Testis (tissue), 2 donors: ENCODE measurements at regions not wholly inside any gene's neighbourhood (a gene's known extent, or its start where the extent isn't known, plus 50 kb on each side); places are given as distances from the start of the nearest gene placed in this dataset.
"Not testable (repeated sequence)": the region's sequence is repeated elsewhere in the genome, so short reads cannot be mapped to it uniquely, and the experiment has no call there.

ENCODE experiments used
- DNase-seq: peaks from one replicate; pipeline ENCODE4 v3.0.0-alpha.2; 2019
- H3K27ac ChIP-seq, 2 donors: fragments of 200-600 bp; sonication (generic); one replicate each; pipeline ENCODE4 v1.5.1; 2019
- H3K27me3 ChIP-seq: fragments of 200-600 bp; sonication (generic); one replicate; pipeline ENCODE4 v1.5.1; 2019
- H3K36me3 ChIP-seq: fragments of 200-600 bp; sonication (generic); one replicate; pipeline ENCODE4 v1.5.1; 2017; ENCODE audit warnings: low read depth; ENCODE audit errors: missing control alignments
- H3K4me1 ChIP-seq: fragments of 200-600 bp; sonication (generic); one replicate; pipeline ENCODE4 v1.5.1; 2019
- H3K4me3 ChIP-seq, 2 donors: fragments of 200-600 bp; sonication (generic); one replicate each; pipeline ENCODE4 v1.5.1; 2017 to 2019
- H3K9me3 ChIP-seq: fragments of 200-600 bp; sonication (generic); one replicate; pipeline ENCODE4 v1.5.1; 2017
- WGBS, 2 donors: methylation state at CpG; one replicate each; pipeline ENCODE4 v1.1.5; 2018; 5-methylcytosine and 5-hydroxymethylcytosine counted together
- intact Hi-C: fragments of 100-400 bp; cut with DNase I; formaldehyde crosslinking; loops from one replicate; pipeline ENCODE4 v1.15.1; 2023; ENCODE audit warnings: low total_unique reads
- TF ChIP-seq, protein P1 (sequence below), 3 experiments: fragments of 450-650 bp in 2 of 3; fragments of 200-600 bp in 1 of 3; sonication (generic) in 1 of 3; IDR thresholded peaks; one replicate each; pipeline ENCODE4 v1.5.1; 2016 to 2019; ENCODE audit warnings: antibody characterized with exemption in 3 of 3, mild to moderate bottlenecking in 2 of 3, moderate library complexity in 1 of 3

- H3K36me3 ChIP-seq, H3K9me3 ChIP-seq, H3K4me1 ChIP-seq, H3K4me3 ChIP-seq, H3K27ac ChIP-seq, H3K27me3 ChIP-seq, intact Hi-C loops: not testable (repeated sequence)
- WGBS, 2 donors = 74 to 80% methylated on average over 8 to 9 of the region's 9 CpGs
- DNase-seq = peak; percentile 85
- TF ChIP-seq, protein P1, sequence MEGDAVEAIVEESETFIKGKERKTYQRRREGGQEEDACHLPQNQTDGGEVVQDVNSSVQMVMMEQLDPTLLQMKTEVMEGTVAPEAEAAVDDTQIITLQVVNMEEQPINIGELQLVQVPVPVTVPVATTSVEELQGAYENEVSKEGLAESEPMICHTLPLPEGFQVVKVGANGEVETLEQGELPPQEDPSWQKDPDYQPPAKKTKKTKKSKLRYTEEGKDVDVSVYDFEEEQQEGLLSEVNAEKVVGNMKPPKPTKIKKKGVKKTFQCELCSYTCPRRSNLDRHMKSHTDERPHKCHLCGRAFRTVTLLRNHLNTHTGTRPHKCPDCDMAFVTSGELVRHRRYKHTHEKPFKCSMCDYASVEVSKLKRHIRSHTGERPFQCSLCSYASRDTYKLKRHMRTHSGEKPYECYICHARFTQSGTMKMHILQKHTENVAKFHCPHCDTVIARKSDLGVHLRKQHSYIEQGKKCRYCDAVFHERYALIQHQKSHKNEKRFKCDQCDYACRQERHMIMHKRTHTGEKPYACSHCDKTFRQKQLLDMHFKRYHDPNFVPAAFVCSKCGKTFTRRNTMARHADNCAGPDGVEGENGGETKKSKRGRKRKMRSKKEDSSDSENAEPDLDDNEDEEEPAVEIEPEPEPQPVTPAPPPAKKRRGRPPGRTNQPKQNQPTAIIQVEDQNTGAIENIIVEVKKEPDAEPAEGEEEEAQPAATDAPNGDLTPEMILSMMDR (IDR thresholded peaks at IDR 0.05) = peak; percentile 62 to 76 (median 63)
Measured at GRCh38 chr3:75429561-75430220, 234.4 kb upstream of the FRG2C start.

DNA sequence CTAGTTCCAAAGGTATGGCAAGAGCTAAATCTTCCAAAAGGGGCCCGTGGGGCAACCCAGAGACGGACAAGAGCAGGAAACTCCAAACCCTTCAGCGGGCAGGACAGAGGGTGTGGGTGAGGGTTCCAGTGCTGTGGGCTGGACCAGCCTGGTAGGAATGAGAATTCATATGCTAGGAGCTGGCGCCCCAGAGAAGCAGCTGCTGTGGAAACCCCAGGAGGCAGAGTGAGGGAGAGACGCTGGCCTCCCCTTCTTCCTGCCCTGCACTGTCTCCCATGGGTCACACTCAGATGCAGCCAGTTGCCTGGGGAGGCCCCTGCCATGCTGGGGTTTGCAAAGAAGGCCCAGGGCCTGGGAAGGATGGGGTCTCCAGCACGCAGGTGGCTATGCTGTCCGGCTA is 233.7 kb upstream of the FRG2C start:
- H3K36me3 ChIP-seq, intact Hi-C loops, H3K27ac ChIP-seq, H3K4me1 ChIP-seq, H3K9me3 ChIP-seq, H3K4me3 ChIP-seq, H3K27me3 ChIP-seq, DNase-seq: not testable (repeated sequence)
- WGBS, 2 donors = 85 to 93% methylated on average over 5 to 7 of the region's 7 CpGs

DNA sequence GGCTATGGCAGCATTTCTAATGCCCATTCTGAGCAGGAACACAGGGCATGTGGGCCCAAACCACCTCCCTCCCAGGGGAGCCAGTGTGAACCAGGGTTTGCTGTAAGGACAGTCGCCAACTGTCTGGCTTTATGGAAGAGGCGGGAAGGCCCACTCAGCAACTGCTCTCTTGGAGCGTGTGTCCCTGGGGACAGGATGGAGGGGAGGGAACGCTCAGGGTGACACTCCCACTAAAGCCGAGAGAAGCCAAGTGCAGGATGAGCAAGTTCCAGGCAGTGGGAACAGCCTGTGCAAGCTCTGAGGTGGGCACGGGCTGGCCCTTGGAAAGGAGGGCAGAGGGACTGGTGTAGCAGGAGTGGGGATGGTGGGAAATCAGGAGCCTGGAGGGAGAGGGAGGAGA is 233.0 kb upstream of the FRG2C start:
- H3K9me3 ChIP-seq, H3K36me3 ChIP-seq, DNase-seq, H3K4me1 ChIP-seq, H3K4me3 ChIP-seq, H3K27me3 ChIP-seq, H3K27ac ChIP-seq, intact Hi-C loops: not testable (repeated sequence)
- 70 to 93% methylated on average over 6 of the region's 6 CpGs for WGBS, 2 donors

DNA sequence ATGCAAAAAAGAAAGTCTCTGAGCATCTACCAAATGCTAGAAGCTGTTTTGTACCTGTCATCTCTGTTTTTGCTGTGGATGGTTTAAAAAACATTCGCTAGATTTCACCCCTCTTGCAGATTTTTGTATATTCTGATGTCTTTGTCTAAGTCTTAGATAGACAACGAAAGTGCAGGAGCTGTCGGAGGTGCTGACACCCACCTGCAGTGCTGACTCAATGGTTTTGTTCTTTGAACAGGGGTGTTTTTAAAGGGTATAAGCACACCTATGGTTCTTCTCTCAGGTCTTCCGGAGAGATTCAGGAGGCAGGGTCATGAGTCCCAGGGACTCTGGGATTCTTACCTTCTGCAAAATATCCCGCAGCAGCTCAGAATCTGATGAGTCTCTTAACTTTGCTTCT is 231.7 kb upstream of the FRG2C start:
- intact Hi-C loops, H3K36me3 ChIP-seq, DNase-seq, H3K4me1 ChIP-seq, H3K9me3 ChIP-seq, H3K27me3 ChIP-seq, H3K4me3 ChIP-seq, H3K27ac ChIP-seq: not testable (repeated sequence)
- 73 to 90% methylated on average over 4 to 5 of the region's 5 CpGs for WGBS, 2 donors

DNA sequence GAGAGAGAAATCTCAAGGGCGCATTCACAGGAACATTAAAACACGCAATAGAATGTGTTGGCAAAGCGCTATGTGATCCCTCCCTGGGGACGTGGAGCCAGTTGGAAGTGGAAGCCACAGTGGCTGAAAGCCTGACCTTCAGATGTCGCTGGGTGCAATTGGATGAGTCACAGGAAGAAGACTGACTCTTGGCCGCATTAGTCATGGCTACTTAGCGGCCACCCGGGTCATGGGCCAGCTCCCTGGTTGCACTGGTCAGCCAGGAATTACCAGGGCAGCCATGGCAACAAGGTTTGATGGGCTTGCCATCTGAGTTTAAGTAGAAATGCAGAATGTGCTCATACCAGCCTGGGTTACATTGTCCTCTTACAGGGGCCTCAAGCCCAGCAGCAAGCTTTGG is 231.2 kb upstream of the FRG2C start:
- H3K9me3 ChIP-seq, H3K27ac ChIP-seq, intact Hi-C loops, H3K4me3 ChIP-seq, H3K36me3 ChIP-seq, H3K27me3 ChIP-seq, H3K4me1 ChIP-seq: not testable (repeated sequence)
- 40 to 47% methylated on average over 1 to 8 of the region's 8 CpGs for WGBS, 2 donors
- peak; percentile 39 for DNase-seq

- H3K9me3 ChIP-seq, H3K4me1 ChIP-seq, intact Hi-C loops, H3K27ac ChIP-seq, H3K27me3 ChIP-seq, H3K4me3 ChIP-seq, H3K36me3 ChIP-seq, DNase-seq: not testable (repeated sequence)
- 84% methylated on average over 3 of the region's 3 CpGs for WGBS, 2 donors
Measured at GRCh38 chr3:75433295-75433694, 230.8 kb upstream of the FRG2C start.

GRCh38 chr3:75434276-75434912 is 229.7 kb upstream of the FRG2C start:
- H3K4me1 ChIP-seq, intact Hi-C loops, H3K27me3 ChIP-seq, H3K9me3 ChIP-seq, H3K36me3 ChIP-seq: not testable (repeated sequence)
- peak overlapping the region; percentile 67 to 88 for H3K4me3 ChIP-seq
- H3K27ac ChIP-seq = peak overlapping the region; percentile 87
- 11 to 26% methylated on average over 3 to 32 of the region's 32 CpGs for WGBS, 2 donors
- DNase-seq = peak; percentile 25

DNA sequence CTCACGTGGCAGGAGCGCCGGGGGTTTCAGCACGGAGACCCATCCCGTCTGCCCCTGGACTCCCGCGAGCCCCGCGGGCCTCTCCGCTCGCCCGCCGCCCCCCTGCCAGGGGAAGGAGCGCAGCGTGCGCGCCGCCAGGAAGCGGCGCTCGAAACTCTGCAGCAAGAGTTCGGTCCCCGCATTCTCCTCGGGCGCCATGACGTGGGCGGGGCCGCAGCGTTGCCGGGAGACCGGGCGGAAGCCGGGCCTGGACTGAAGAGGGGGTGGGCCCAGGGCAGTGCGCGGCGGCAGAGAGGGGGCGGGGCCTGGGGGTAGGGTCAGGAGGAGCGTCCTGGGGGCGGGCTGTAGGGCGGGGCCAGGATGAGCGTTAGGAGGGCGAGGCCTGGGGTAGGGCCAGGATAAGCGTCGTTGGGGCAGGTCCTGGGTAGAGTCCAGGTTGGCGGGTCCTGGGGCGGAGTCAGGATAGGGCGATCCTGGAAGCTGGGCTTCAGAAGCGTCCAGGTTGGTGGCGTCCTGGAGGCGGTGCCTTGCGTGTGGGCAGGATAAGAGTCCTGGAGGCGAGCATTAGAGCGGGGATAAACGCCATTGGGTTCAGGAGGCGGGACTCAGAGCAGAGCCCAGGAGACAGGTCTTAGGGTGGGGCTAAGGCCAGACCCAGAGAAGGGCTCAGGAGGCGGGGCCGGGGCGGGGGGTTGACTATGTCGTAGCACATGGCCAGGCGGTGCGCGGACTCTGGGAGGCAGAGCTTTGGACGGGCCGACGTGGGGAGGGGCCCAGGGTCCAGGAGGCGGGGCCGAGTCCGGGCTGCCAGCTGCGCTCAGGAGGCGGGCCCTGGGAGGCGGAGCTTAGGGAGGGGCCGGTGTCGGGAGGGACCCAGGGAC is 229.0 kb upstream of the FRG2C start:
- intact Hi-C loops, H3K9me3 ChIP-seq: not testable (repeated sequence)
- WGBS, 2 donors = 1 to 2% methylated on average over 11 to 55 of the region's 73 CpGs

DNA sequence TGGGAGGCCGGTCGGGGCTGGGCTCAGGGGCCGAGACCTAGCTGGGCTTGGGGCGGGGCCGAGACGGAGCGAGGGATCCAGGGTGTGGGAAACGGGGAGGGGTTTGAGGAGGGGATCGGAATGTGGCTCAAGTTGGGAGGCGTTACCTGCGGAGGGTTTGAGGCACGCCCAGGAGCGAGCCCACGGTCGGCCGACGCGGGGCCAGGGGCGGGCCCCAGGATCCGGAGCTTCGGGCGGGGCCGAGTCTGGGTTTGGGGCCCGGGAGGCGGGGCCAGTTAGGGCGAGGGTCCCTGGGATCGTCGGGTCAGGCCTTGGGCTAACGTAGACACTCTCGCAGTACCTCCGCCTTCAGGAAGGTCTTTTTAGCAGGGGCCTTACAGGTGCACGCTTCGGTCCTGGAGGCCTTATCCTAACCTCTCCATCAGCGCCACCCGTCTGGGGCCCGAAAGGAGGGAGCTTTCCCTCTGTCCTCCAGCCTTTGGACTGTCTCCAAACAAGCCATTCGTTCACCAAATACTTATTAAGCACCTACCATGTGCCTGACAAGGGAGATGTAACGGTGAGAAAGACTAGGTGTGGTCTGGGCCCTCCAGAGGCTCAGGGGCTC is 228.2 kb upstream of the FRG2C start:
- H3K4me1 ChIP-seq, H3K36me3 ChIP-seq, H3K9me3 ChIP-seq, intact Hi-C loops, DNase-seq, H3K27me3 ChIP-seq: not testable (repeated sequence)
- 0 to 2% methylated on average over 11 to 38 of the region's 38 CpGs for WGBS, 2 donors
- Histone ChIP-seq H3K4me3 (peak overlapping the region; percentile 67 to 88), H3K27ac (peak overlapping the region; percentile 87)

More for the DNA sequence above, 229.0 kb upstream of the FRG2C start:
- not testable (repeated sequence) for H3K27me3 ChIP-seq, H3K4me1 ChIP-seq, H3K36me3 ChIP-seq
- peak overlapping the region; percentile 87 for H3K27ac ChIP-seq
- DNase-seq = peak; percentile 98
- peak overlapping the region; percentile 67 to 88 for H3K4me3 ChIP-seq

GRCh38 chr3:75440986-75441385 is 223.1 kb upstream of the FRG2C start:
- H3K4me1 ChIP-seq, DNase-seq, H3K36me3 ChIP-seq, H3K27ac ChIP-seq, H3K27me3 ChIP-seq, H3K4me3 ChIP-seq, H3K9me3 ChIP-seq, intact Hi-C loops: not testable (repeated sequence)
- 81 to 93% methylated on average over 7 of the region's 7 CpGs for WGBS, 2 donors
